ENCODE measurements at regions not wholly inside any gene's neighbourhood (a gene's known extent, or its start where the extent isn't known, plus 50 kb on each side); places are given as distances from the start of the nearest gene placed in this dataset.

- Histone ChIP-seq H3K27ac (ENCODE audit: low read depth in 1 of 2, low read length in 2 of 2) (no peak overlapping the region), H2AFZ (ENCODE audit: insufficient read depth, low read depth, low read length, poor library complexity, severe bottlenecking) (no peak overlapping the region), H3K27me3 (ENCODE audit: control insufficient read depth in 2 of 2, insufficient read depth in 2 of 2, low read length in 2 of 2) (no peaks in the 10 kb centered on the region), H3K4me3 (replicated peaks in 1 of 3; ENCODE audit: low read depth in 2 of 3, low read length in 3 of 3) (no peak overlapping the region), H3K79me2 (ENCODE audit: insufficient read depth, low read length) (no peaks in the 10 kb centered on the region), H3K4me2 (replicated peaks; ENCODE audit: extremely low read depth, low read length, poor library complexity, severe bottlenecking) (no peak overlapping the region), H3K36me3 (replicated peaks in 1 of 2; ENCODE audit: control insufficient read depth in 1 of 2, insufficient read depth in 2 of 2, low read length in 2 of 2) (no peaks in the 10 kb centered on the region), H4K20me1 (ENCODE audit: insufficient read depth, low read length) (no peaks in the 10 kb centered on the region), H3K4me1 (ENCODE audit: control insufficient read depth in 1 of 2, insufficient read depth in 2 of 2, low read length in 2 of 2) (no peaks in the 10 kb centered on the region), H3K9me3 (replicated peaks in 1 of 2; ENCODE audit: control insufficient read depth in 1 of 2, insufficient read depth in 1 of 2, low read length in 2 of 2) (no peaks in the 10 kb centered on the region), H3K9ac (ENCODE audit: insufficient read depth, low read length, poor library complexity, severe bottlenecking) (no peak overlapping the region)
- intact Hi-C loops (cut with micrococcal nuclease): no loop called here
- Mint-ChIP-seq H3K27me3 (ENCODE audit: low read depth in 3 of 3) (peaks cover 0 to 3% (median 0%) of the 10 kb centered on the region in 3 donors), H3K4me3 (no peak overlapping the region), H3K9me3 (peaks cover 0 to 3% (median 0%) of the 10 kb centered on the region in 7 donors), H3K4me1 (no peaks in the 10 kb centered on the region), H3K27ac (no peak overlapping the region), H3K36me3 (no peaks in the 10 kb centered on the region)
- TF ChIP-seq, protein P1, sequence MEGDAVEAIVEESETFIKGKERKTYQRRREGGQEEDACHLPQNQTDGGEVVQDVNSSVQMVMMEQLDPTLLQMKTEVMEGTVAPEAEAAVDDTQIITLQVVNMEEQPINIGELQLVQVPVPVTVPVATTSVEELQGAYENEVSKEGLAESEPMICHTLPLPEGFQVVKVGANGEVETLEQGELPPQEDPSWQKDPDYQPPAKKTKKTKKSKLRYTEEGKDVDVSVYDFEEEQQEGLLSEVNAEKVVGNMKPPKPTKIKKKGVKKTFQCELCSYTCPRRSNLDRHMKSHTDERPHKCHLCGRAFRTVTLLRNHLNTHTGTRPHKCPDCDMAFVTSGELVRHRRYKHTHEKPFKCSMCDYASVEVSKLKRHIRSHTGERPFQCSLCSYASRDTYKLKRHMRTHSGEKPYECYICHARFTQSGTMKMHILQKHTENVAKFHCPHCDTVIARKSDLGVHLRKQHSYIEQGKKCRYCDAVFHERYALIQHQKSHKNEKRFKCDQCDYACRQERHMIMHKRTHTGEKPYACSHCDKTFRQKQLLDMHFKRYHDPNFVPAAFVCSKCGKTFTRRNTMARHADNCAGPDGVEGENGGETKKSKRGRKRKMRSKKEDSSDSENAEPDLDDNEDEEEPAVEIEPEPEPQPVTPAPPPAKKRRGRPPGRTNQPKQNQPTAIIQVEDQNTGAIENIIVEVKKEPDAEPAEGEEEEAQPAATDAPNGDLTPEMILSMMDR (IDR thresholded peaks at IDR 0.05): no peak
- 78% methylated on average over 3 of the region's 7 CpGs for WGBS (ENCODE audit: insufficient coverage)
- DNase-seq: no peak
Measured at GRCh38 chr6:142550310-142551063, 248.7 kb downstream of the ADGRG6 start.

DNA sequence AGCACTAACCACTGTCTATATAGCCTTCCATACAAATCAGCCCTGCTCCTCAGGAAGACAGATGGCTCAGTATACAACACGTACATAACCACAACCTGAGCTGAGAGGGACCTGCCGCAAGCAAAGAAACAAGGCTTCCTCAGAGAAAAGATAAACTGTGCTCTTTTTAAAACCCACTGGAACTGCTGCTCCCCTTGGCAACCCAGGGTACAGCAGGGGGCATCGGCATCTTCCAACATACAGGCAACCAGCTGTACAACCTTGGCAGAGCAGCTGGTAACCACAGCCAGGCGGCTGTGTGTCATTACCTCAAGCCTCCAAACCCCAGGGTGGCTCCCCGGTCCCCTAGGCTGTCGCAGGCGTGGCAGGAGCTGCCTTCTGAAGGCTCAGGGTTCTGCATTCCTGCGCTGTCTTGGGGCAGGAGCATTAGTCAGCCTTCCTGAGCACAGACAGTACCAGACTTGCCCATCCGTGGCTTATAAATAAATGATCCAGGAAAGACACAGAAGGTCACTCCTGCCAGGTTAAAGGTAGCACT lies 249.5 kb downstream of the ADGRG6 start:
- intact Hi-C loops (cut with micrococcal nuclease): no loop called here

More for the DNA sequence above, 249.5 kb downstream of the ADGRG6 start:
- H3K4me3 Mint-ChIP-seq: no peak overlapping the region
- Histone ChIP-seq H3K79me2 (ENCODE audit: insufficient read depth, low read length) (no peaks in the 10 kb centered on the region), H4K20me1 (ENCODE audit: insufficient read depth, low read length) (no peaks in the 10 kb centered on the region), H3K36me3 (replicated peaks in 1 of 2; ENCODE audit: control insufficient read depth in 1 of 2, insufficient read depth in 2 of 2, low read length in 2 of 2) (no peaks in the 10 kb centered on the region), H3K9ac (ENCODE audit: insufficient read depth, low read length, poor library complexity, severe bottlenecking) (no peak overlapping the region), H2AFZ (ENCODE audit: insufficient read depth, low read depth, low read length, poor library complexity, severe bottlenecking) (no peak overlapping the region), H3K4me3 (replicated peaks in 1 of 3; ENCODE audit: low read depth in 2 of 3, low read length in 3 of 3) (no peak overlapping the region), H3K9me3 (replicated peaks in 1 of 2; ENCODE audit: control insufficient read depth in 1 of 2, insufficient read depth in 1 of 2, low read length in 2 of 2) (no peaks in the 10 kb centered on the region), H3K4me2 (replicated peaks; ENCODE audit: extremely low read depth, low read length, poor library complexity, severe bottlenecking) (no peak overlapping the region), H3K27me3 (ENCODE audit: control insufficient read depth in 2 of 2, insufficient read depth in 2 of 2, low read length in 2 of 2) (no peaks in the 10 kb centered on the region), H3K4me1 (ENCODE audit: control insufficient read depth in 1 of 2, insufficient read depth in 2 of 2, low read length in 2 of 2) (no peaks in the 10 kb centered on the region), H3K27ac (ENCODE audit: low read depth in 1 of 2, low read length in 2 of 2) (no peak overlapping the region)
- WGBS (ENCODE audit: insufficient coverage): 77% methylated on average over 9 of the region's 9 CpGs
- TF ChIP-seq, protein P1 (IDR thresholded peaks at IDR 0.05): no peak
- H3K36me3 Mint-ChIP-seq: no peaks in the 10 kb centered on the region
- DNase-seq: no peak
- no peaks in the 10 kb centered on the region for H3K4me1 Mint-ChIP-seq
- peaks cover 0 to 3% (median 0%) of the 10 kb centered on the region in 7 donors for H3K9me3 Mint-ChIP-seq
- H3K27ac Mint-ChIP-seq: no peak overlapping the region
- H3K27me3 Mint-ChIP-seq (ENCODE audit: low read depth in 3 of 3): peaks cover 0 to 3% (median 0%) of the 10 kb centered on the region in 3 donors

Measured in CD14-positive monocyte (primary cell).